NCI-H2107 treated with DMSO at 0.1 percent for 48 hours (cell line): ENCODE measurements at regions not wholly inside any gene's neighbourhood (a gene's known extent, or its start where the extent isn't known, plus 50 kb on each side); places are given as distances from the start of the nearest gene placed in this dataset.
"Not testable (repeated sequence)": the region's sequence is repeated elsewhere in the genome, so short reads cannot be mapped to it uniquely, and the experiment has no call there.

Experiments
- DNase-seq: peaks from one replicate; lab custom pipeline; 2025; ENCODE audit not compliant: unreplicated experiment; lab: John Stamatoyannopoulos, UW

GRCh38 chr5:99169309-99169708 is 240.5 kb upstream of the CHD1 start:
- DNase-seq, result peak; percentile 3

GRCh38 chr5:99161538-99161937 is 232.7 kb upstream of the CHD1 start:
- DNase-seq, result not testable (repeated sequence)

DNA sequence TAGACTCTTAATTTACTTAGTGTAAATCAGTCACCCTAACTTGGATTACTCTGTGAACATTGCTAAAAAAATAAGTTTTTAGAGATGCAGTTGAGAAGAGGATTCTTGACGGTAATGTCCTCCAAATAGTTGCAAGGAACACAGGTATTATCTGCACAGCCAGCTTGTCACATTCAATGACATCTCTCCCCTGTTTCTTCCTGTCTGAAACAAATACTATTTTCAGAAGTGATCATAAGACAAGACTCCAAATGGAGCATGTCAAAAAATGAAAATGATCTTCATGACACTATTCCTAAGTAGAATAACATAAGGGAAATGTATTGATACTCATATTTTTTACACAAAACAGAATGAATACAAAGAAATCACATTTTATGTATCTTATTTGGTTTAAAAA is 227.9 kb upstream of the CHD1 start:
- no peak for DNase-seq

GRCh38 chr5:99143283-99143795 is 214.5 kb upstream of the CHD1 start:
- DNase-seq, result not testable (repeated sequence)

DNA sequence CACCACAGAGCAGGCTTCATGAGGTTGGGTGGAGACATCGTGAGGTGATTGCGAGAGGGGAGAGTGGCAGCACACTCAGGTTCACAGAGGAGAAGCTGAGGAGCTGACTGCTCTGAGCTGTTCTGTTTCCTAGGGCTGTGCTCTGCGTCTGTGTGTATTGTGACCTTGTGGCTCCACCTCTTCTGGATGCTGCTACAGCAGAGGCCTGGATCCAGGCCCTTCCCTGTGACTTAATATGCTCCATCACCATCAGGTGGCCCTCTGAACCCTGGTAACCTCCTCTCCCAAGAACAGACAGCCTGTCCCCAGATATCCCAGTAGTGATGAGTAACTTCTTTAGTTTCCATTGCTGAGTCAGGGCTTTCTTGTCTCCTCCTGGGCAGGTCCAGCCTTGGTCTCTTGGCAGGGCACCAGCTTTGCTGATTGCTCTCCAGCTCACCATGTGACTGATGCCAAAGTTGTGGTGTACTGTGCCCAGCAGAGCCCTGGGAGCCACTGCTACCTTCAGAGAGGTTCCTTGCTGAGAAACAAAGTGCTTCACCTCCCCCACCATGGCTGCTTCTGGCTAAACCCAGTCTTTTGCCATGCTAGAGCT is 212.8 kb upstream of the CHD1 start:
- no peak for DNase-seq

DNA sequence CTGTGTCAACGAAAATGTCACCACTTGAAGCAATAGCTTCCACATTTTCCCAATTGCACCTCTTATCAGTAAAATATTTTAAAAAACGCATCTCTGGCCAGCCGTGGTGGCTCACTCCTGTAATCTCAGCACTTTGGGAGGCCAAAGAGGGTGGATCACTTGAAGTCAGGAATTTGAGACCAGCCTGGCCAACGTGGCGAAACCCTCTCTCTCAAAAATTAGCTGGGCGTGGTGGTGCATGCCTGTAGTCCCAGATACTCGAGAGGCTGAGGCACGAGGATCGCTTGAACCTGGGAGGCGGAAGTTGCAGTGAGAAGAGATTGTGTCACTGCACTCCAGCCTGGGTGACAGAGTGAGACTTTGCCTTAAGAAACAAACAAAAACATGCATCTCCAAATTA is 210.1 kb upstream of the CHD1 start:
- DNase-seq, result no peak

GRCh38 chr5:99133921-99134320 is 205.1 kb upstream of the CHD1 start:
- no peak for DNase-seq

DNA sequence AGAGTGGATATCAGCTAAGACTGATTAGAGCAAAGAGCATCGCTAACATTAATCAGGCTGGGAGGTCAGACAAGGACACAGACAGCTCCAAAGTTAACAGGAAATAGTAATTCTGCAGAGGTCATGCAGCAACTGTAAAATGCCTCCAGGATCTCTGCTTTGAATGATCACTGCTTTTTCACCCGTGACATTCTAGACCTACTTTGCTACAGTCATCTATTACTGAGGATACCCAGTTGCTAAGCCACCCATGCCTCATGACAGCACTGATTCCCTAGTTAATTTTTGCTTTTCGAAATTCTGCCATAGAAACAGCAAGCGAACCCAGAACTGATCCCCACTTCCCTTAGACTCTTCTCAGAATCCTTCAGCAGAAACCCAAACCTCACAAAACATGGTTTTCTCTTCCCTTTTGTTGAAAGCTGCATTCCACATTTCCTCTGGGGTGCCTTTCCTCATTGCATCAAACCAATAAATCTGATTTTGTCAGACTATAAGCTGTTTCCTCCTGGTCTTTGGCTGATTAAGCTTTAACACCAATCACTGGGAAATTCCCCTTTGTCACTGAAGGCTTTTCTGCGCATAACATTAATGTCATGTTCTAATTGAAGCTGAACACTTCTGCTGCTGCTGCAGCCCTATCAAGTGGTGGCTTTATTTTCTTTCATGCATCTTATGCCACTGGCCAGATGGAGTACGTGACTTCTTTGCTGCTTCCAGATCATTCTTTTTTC is 201.1 kb upstream of the CHD1 start:
- DNase-seq, result no peak

DNA sequence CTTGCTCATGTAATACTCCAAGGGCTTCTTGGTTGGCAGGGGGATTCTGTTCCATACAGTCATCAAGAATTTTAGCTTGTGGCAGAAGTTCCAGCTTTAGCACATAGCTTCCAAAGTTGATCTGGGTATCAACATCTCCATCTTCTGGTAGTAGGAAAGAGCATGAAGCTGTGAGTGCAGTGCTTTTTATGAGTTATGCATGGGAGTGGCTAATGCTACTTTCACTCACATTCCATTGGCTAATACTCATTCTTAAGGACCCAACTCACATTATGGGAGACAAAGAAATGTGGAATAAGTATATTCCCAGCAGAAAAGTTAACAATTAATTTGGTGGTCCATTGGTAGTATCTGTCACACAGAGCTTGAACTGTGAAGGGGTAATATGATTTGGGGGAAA is 194.2 kb upstream of the CHD1 start:
- DNase-seq, result no peak

DNA sequence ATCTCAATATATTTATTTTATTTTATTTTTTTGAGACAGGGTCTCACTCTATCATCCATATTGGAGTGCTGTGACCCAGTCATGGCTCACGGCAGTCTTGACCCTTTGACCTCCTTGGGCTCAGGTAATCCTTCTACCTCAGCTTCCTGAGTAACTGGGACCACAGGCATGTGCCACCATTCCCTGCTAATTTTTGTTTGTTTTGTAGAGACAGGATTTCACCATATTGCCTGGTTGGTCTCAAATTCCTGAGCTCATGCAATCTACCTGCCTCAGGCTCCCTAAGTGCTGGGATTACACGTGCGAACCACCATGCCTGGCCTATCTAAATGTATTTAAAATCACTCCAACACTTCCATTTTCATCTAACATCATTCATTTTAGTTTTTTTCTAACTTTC is 190.5 kb upstream of the CHD1 start:
- no peak for DNase-seq

- DNase-seq, result no peak
These were observed 187.7 kb upstream of the CHD1 start for GRCh38 chr5:99116526-99116925.

GRCh38 chr5:99109894-99110293 is 181.1 kb upstream of the CHD1 start:
- no peak for DNase-seq

DNA sequence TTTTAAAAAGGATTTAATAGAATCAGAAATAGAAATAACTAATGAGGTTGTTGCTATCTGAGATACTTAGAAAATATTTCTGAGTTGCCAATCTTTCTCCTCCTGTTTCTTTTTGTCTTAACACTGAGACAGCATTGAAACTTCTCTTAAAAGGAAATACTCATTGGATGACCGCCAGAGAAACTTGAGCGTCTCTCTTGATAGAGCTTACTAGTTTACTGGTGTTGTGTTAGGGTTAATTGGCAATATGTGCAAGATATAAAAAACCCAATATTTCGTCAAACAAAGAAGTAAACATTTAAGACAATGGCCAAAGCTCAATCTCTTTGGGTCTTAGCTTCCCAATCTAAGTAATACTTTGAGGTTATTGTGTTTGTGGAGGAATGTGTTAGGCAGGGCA is 176.4 kb upstream of the CHD1 start:
- DNase-seq, result no peak

DNA sequence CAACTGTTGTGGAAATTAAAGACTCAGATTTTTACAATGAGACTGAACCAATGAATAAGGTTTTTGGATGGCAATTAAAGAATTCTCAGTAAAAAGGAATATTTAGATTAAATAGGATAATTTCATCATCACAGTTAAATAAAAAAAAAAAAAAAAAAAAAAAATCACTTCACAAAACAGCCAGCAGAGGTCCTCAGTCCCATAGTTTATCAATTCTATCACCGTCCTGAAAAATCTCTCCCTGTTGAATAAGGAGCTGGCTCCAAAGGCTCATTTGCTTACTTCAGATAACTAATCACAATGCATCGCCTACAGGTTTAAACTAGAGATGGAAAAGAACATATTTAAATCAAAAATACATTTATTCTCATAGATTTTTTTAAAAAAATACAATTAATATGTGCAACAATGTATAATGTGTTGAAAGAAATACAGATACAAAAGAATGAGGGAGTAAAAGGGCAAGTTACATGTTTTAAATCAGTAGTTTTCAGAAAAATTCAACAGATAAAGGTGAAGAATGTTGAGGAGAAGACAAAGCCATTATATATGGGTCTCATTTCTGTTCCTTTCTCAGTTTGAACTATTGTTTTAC is 175.8 kb upstream of the CHD1 start:
- peak; percentile 16 for DNase-seq

DNA sequence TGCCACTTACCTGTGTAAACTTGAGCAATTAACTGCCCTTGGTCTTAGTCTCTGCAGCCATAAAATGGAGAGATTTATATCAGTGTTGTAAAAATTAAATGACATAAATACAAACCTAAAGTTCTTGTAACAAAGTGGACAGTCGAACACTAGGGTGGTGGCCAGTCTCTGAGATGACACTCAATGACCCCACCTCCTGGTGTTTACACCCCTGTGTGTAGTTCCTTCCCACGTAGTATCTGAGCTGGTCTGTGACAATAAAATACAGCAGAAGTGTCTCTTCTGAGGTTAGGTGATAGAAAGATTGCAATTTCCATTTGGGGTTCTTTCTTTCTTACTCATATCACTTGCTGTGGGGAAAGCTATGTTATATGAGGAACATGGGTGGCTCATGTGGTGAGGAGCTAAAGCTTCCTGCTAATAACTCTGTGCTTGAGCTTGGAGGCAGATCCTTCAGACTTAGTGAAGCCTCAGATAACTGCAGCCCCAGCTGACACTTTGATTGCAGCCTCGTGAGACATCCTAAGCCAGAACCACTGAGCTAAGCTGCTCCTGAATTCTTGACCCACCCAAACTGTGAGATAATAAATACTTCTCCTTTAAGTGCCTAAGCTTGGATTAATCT is 173.4 kb upstream of the CHD1 start:
- no peak for DNase-seq

GRCh38 chr5:99099691-99100090 is 170.9 kb upstream of the CHD1 start:
- no peak for DNase-seq

DNA sequence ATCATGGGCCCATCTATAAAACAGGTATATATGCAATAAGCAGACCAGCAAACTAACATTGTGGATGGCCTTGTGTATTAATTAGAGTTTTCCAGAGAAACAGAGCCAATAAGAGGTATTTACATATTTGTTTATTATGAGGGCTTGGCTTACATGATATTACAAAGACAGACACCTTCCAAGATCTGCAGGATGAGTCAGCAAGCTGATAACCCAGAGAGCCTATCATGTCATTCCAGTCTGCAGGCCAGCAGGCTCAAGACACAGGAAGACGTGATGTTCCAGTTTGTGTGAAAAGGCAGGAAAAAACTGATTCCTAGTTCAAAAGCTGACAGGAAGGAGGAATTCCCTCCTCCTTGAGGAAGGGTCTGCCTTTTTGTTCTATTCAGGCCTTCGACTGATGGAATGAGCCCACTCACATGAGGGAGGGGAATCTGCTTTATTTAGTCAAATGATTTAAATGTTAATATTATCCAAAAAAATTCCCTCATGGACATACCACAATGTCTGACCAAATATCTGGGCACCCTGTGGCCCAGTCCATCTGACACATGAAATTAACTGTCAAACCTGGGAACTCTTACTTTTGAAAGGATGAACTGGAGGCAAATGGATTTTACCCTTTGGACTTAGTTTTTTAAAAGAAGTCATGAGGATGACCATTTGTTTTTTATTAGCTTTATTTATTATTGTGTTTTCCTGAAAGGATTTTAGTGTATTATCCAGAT is 161.2 kb upstream of the CHD1 start:
- DNase-seq, result no peak

DNA sequence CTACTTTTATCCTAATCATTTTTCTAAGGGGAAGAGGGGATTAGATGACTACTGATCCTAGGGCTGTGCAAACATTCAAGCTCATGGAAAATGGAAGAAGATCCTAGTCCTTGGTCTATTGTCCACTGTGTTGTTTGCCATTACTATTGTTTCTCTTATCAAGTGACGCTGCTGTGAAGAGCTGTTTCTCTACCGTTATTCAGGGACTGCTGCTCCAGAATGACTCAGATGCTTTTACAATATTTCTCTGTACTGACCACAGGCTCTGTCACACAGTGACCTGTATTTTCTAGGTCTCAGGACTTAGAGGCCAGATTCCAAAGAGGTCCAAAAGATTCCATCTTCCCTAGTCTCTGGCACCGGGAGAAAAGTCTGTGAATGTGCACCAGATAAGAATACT is 159.5 kb upstream of the CHD1 start:
- no peak for DNase-seq

DNA sequence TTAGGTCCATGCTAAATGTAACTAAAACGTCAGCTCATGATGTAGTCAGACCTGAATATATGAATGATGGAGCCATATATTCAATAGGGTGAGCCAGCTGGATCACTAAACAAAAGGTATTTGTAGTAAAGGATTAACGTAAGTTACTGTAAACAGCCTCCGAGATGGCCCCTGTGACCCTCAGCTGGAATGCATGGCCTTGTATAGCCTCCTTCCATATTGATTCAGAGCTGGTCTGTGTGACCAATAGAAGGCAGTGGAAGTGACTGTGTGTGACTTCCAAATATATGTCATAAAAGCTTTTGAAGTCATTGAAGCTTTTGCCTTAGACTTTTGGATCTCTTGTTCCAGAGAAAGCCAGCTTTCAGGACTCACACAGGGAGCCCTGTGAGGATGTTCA is 154.4 kb upstream of the CHD1 start:
- no peak for DNase-seq

DNA sequence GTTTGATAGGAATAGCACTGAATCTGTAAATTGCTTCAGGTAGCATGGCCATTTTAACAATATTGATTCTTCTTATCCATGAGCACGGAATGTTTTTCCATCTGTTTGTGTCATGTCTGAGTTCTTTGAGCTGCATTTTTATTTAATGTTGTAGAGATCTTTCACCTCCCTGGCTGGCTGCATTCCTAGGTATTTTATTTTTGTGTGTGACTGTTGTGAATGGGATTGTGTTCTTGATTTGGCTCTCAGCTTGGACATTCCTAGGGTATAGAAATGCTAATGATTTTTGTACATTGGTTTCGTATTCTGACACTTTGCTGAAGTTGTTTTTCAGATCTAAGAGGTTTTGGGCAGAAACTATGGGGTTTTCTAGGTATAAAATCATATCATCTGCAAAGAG is 152.9 kb upstream of the CHD1 start:
- DNase-seq, result no peak
